ENCODE measurements at regions not wholly inside any gene's neighbourhood (a gene's known extent, or its start where the extent isn't known, plus 50 kb on each side); places are given as distances from the start of the nearest gene placed in this dataset.

GRCh38 chr9:88724331-88724730 lies 189.4 kb downstream of the NXNL2 start:
- TF ChIP-seq EP300 (IDR thresholded peaks at IDR 0.05) = no peak
- TF ChIP-seq POLR2AphosphoS5 (IDR thresholded peaks at IDR 0.05) = no peak

Data from suprapubic skin (tissue), 4 donors.